GM19023 (cell line): ENCODE measurements at regions not wholly inside any gene's neighbourhood (a gene's known extent, or its start where the extent isn't known, plus 50 kb on each side); places are given as distances from the start of the nearest gene placed in this dataset.
"Not testable (repeated sequence)": the region's sequence is repeated elsewhere in the genome, so short reads cannot be mapped to it uniquely, and the experiment has no call there.

Source experiments
- ATAC-seq: cut with Tn5 transposase; IDR thresholded peaks from one replicate; pipeline ENCODE4 v1.9.1; 2021; ENCODE audit warnings: mild to moderate bottlenecking, moderate library complexity; ENCODE audit not compliant: unreplicated experiment

GRCh38 chr6:137279279-137279678 is 60.1 kb upstream of the IFNGR1 start:
- not testable (repeated sequence) for ATAC-seq

DNA sequence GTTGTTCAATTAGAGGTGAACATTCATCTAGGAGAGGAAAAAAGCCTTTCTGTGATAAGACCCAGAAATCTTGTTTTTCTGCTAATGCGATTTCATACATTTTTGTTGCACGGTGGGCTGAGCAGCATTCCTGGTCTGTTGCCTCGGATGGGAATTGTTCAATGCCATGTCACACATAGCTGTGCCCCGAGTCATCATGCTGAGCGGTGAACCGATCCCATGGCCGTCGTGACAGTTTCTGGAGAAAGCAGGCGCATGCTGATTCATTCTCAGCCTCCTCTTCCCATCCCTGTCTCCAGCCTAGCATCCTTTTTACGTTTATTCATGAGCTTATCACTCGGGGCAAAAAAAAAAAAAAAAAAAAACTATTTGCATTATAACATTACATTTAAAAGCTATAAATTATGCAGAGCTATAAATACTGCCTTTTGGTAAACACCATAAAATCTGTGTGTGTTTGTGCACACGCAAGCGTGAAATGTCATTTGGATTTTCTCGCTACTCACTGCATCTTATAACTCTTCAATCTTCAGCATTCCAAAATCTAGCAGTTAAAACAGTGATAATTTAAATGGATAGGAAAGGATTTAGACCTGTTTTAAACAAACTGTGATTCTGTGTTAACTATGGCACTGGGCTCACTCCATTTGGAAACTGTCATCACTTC is 58.9 kb upstream of the IFNGR1 start:
- ATAC-seq = no peak

DNA sequence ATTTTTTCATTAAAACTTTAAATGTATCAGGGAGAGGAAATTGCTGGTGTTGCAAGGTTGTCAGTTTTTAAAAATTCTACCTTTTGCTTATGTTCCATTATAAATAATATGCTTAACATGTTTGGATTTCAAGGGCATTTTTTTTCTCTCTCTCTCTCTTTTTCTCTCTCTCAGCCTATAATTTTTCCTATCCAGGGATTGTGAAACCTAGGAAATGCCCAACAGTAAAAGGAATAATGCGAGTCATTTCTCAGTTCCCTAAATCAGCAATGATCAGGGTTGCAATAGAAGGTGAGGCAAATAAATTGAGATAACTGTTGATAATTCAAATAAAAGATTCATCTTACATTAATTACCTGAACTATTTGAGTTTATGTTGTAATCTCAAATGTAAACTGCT is 53.2 kb upstream of the IFNGR1 start:
- no peak for ATAC-seq

- no peak for ATAC-seq
These were observed 52.3 kb upstream of the IFNGR1 start for GRCh38 chr6:137271245-137272183.

DNA sequence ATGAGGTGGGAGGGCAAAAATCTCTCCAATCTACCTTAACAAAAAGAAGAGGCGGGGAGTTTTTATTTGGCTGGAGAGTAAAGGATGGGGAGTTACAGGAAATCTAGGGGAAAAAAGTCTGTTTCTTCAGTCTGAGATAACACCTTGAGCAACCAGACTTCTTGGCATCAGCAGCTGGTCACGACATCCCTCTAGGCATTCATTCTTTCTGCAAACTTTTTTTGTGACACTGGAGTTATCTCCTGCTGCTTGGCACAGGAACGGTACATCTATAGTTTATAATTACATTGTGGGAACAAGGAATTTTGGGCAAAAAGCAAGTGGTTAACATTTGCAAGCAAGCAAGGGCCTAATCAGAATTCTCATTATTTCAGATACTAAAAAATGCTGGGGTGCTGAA is 50.6 kb upstream of the IFNGR1 start:
- ATAC-seq = no peak

GRCh38 chr6:137269347-137269746 is 50.2 kb upstream of the IFNGR1 start:
- ATAC-seq = no peak
